NCI-H1105 treated with DMSO at 0.1 percent for 48 hours (cell line): ENCODE measurements at regions not wholly inside any gene's neighbourhood (a gene's known extent, or its start where the extent isn't known, plus 50 kb on each side); places are given as distances from the start of the nearest gene placed in this dataset.
"Not testable (repeated sequence)": the region's sequence is repeated elsewhere in the genome, so short reads cannot be mapped to it uniquely, and the experiment has no call there.

Source experiments
- DNase-seq: peaks from one replicate; lab custom pipeline; 2025; lab: John Stamatoyannopoulos, UW

DNA sequence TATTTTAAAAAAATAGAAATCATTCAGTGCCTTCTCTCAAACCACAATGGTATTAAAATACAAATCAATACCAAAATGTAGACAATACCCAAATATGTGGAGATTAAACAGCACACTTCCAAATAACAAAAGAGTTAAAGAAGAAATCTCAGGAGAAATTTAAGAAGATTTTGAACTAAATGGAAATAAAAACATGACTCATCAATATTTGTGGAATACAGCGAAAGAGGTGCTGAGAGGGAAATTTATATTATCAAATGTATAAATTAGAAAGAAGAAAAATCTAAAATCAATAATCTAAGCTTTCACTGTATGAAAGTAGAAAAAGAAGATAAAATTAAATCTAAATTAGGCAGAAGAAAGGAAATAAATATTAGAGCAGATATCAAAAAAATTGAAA lies 233.1 kb downstream of the RPIA start:
- DNase-seq: no peak

DNA sequence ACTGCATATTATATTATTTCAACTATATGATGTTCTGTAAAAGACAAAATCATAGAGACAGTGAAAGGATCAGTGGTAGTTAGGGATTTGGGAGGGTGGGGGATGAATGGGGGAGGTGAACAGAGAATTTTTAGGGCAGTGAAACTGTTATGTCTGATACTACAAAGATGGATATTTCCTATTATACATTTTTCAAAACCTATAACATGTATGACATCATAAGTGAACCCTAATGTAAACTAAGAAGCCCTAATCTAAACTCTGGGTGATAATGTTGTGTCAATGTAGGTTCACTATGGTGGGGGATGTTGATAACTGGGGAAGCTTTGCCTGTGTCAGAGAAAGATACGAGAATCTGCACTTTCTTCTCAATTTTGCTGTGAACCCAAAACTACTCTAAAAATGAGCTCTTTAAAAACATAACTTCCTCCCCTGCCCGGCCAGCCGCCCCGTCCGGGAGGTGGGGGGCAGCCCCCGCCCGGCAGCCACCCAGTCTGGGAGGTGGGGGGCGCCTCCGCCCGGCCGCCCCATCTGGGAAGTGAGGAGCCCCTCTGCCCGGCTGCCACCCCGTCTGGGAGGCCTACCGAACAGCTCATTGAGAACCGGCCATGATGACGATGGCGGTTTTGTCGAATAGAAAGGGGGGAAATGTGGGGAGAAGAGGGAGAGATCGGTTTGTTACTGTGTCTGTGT lies 234.4 kb downstream of the RPIA start:
- DNase-seq: no peak

DNA sequence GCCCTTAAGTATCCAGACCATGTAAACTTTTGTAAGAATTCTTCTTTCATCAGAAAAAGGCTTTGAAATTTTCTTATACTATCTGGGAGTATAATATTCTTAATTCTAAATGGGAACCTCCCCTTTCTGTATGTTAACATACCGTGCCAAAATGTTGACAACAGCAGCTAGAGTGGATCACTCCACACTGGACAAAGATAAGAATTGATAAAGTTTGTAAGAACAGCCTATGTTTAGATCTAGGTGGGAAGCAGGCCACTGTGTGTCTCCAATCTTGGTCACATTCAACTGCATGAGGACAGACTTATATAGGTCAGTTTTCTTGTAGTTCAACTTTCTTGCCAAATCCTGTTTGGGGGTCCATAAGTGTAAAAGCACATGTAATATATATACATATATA lies 235.7 kb downstream of the RPIA start:
- no peak for DNase-seq

DNA sequence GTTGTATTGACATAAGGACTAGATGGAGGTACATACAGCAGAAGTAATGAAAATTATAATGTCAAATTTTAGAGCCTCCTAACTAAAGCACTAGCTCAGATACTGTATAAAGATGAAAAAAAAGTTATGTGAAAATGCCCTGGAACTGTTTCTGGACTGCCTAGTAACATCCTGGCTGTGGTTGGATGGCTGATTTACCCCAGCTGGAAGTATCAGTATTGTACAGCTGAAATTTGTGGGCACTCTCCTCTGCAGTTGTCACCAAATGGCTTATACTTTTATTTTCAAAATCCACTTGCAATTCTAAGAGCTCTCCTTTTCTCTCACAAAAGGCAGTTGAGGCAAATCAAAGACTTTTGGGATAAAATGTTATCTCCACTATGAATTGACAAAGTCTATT lies 239.2 kb downstream of the RPIA start:
- DNase-seq: no peak

- DNase-seq: no peak
Observed at GRCh38 chr2:88932686-88933085, 241.2 kb downstream of the RPIA start.

DNA sequence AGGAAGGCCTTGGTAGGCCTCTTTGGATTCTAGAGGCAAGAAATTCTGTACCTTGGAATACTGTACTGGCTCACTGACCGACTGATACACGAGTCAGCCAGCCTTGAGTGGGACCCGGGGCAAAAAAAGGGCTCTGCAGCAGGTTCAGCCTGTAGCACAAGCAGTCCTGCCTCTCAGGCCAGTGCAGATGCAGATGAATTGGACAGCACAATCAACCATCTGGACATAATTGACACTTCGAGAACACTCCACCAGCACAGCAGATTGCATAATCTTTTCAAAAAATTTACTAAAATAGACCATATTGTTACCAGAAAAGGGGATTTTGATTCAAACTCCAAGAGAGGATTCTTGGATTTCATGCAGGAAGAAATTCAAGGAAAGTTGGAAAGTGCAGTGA lies 241.6 kb downstream of the RPIA start:
- DNase-seq: no peak

DNA sequence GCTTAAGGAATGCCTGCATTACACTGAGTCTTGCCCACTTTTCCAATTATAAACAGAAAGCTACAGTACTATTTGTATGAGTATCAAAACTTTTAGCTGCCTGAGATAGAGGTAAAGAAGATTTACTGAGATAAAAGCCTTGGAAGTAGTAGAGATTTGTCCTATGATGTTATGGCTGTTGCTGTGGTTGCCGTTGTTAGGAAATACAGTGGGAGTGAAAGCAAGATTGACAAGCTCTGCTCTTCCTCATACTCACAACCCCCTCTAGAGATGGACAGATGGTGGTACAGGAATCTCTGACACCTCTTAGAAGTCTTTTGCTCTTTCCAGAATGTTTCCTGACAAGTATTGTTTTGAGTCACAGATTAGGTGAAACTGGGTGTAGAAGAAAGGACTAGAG lies 242.5 kb downstream of the RPIA start:
- DNase-seq: no peak

DNA sequence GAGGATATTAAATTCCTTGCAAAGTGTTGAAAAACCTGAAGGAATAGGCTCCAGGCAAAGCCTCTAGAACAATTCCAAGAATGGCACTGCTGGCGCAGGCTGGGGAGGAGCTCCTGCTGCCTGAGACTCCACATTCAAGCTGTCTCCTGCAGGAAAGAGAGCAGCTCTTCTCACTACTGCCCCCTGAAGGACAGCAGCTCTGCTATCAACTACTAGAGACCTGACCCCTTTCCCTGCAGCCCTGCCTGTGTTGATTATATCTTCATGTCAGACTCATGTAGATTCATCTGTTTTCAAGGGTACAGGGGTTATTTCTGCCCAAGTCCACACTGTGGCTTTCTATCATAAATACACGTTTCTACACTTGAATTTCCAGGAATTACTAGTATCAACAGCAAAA lies 249.7 kb downstream of the RPIA start:
- not testable (repeated sequence) for DNase-seq

DNA sequence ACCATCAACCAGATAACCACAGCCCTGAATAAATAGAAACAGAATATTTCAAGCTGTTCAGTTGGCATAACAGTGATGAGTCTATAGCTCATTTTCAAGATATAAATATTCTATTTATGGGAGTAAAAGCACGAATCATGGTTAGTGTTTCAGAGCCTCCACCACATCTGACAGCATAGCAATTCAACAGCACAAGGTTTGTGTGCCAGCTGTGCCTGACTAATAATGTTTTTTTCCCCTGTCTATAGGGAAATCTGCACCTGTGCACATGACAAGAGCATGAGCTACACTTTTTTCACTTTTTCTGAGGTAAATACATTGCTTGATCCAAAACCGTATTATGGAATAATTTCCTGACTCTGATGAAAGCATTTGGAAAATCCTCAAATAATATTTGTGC lies 251.3 kb downstream of the RPIA start:
- no peak for DNase-seq

DNA sequence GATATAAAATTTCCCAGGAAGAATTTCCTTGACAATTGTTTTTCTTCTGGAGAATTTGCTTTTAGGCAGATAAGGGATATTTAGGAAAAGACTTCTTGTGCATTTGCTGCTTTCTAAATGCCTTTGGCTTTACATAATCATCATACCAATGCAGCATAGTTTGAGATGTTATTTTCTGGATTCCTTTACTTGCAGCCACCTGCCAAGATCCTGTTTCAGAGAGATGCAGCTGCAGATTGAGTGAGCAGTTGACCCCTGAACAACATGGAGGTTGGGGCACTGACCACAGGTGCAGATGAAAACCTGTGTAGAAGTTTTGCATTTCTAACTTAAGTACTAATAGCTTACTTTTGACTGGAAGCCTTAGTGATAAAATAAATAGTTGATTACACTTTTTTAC lies 257.9 kb downstream of the RPIA start:
- no peak for DNase-seq

GRCh38 chr2:88950010-88950409 lies 258.5 kb downstream of the RPIA start:
- peak; percentile 4 for DNase-seq

DNA sequence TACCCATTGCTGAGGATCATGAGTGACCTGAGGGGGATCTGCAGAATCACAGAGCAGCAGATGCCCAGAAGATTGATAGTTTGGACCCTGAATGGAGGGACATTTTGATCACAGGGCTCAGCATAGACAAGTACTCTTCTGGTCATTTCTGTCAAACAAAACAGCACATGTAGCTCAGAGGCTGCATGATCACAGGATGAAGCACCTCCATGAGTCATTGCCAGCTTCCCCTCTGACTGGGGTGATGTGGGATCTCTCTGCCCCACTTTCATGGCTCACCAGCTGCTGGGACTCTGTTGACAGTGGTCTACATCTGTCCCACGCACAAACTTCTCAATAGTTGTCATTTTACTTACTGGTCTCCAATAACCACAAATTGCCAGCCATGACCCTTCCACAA lies 264.1 kb downstream of the RPIA start:
- no peak for DNase-seq

- no peak for DNase-seq
Observed at GRCh38 chr2:88959480-88960204, 268.2 kb downstream of the RPIA start.

GRCh38 chr2:88961323-88961722 lies 269.9 kb downstream of the RPIA start:
- not testable (repeated sequence) for DNase-seq

DNA sequence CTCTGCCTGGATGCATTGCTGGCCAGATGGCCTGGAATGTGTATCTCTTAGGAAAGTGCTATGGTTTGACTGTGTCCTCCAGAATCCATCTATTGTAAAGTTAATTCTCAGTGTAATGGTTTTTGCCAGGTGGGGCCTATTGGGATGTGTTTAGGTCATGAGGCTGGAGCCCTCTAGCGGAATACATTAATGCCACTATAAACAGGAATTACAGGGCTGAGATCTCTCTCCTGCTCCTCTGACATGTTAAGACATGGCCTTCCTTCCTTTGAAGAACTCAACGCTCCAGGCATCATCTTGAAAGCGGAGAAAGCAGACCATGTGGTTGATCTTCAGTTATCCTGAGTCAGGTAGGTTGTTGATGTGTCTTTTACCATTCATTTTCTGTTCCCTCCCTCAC lies 276.4 kb downstream of the RPIA start:
- no peak for DNase-seq

- not testable (repeated sequence) for DNase-seq
Observed at GRCh38 chr2:88978011-88978410, 286.5 kb downstream of the RPIA start.

DNA sequence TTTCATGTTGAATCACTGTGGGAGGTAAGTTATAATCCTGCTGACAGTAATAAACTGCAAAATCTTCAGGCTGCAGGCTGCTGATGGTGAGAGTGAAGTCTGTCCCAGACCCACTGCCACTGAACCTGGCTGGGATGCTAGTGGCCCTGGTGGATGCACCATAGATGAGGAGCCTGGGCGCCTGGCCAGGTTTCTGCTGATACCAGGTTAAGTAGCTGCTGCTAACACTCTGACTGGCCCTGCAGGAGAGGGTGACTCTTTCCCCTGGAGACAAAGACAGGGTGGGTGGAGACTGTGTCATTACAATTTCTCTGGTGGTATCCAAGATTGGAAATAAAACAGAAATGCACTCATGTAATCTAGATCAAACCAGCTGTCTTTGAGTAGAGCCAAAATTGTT lies 287.0 kb downstream of the RPIA start:
- peak; percentile 23 for DNase-seq

DNA sequence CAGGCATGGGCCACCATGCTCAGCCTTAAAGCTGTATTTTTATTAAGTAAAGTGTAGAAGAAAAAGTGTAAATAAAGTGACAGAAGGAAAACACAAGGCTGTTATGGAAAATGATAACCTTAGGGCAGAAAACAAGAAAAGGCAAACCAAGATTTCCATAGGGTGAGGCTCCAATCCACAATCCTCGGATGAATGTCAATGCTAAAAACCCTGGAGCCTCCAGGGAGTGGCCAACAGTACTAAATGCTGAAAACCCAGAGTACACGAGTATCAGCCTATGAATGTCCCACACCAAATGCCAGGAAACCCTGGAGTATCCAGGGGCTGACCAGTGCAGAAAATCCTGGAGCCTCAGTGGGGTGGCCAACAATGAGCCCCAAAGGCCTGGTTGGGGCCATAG lies 292.6 kb downstream of the RPIA start:
- DNase-seq: not testable (repeated sequence)

DNA sequence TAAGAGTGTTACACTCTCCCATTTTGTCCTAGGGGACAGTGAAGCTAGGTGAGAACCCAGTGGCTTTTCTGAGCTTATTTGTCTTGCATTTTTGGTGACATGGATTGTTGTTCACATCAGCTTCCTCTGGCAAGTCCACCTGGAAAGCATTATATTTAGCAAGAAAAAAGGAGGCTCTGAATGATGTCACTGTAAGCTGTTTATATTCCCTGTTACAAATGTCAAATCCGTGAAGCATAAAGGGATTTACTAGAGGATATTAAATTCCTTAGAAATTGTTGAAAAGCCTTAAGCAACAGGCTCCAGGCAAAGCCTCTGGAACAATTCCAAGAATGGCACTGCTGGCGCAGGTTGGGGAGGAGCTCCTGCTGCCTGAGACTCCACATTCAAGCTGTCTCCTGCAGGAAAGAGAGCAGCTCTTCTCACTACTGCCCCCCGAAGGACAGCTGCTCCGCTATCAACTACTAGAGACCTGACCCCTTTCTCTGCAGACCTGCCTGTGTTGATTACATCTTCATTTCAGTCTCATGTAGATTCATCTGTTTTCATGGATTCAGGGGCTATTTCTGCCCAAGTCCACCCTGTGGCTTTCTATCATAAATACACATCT lies 295.4 kb downstream of the RPIA start:
- DNase-seq: not testable (repeated sequence)

DNA sequence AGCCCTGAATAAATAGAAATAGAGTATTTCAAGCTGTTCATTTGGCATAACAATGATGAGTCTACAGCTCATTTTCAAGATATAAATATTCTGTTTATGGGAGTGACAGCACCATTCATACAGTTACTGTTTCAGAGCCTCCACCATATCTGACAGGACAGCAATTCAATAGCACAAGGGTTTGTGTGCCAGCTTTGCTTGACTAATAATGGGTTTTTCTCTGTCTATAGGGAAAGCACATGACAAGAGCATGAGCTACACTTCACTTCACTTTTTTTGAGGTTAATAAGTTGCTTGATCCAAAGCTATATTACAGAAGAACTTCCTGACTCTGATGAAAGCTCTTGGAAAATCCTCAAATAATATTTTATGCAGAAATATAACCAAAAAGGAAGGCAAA lies 297.1 kb downstream of the RPIA start:
- not testable (repeated sequence) for DNase-seq

GRCh38 chr2:88992819-88993218 lies 301.3 kb downstream of the RPIA start:
- DNase-seq: not testable (repeated sequence)

DNA sequence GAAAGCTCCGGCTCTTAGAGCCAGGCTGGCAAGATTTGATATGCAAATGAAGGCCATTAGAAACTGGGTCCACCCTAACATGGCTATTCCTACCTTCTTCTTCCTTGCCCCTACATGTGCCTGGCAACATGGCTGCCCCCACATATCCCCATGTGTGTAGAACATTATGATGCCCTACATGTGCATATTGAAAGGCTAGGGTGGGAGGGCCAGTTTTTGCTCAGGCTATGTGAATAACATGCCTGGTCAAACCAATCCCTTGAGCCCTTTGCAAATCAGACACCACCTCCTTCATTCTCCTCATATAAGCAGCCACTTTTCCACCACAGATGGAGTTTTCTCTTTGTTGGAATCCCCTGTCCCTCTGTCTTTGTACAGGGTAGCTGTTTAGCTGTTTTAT lies 303.4 kb downstream of the RPIA start:
- not testable (repeated sequence) for DNase-seq

- DNase-seq: not testable (repeated sequence)
Observed at GRCh38 chr2:88996588-88996987, 305.1 kb downstream of the RPIA start.
